Activated CD8-positive, alpha-beta memory T cell treated with anti-CD3 and anti-CD28 coated beads, Interleukin-2, amount 50 U/mL, for 48 hours (primary cell): ENCODE measurements at regions not wholly inside any gene's neighbourhood (a gene's known extent, or its start where the extent isn't known, plus 50 kb on each side); places are given as distances from the start of the nearest gene placed in this dataset.
A peak's percentile ranks its signal among the peaks of the same experiment; 100 is the strongest.

Experiments
- DNase-seq: peaks from one replicate; pipeline ENCODE4 v3.0.0-alpha.2; 2020

GRCh38 chr6:41429506-41430504 is 94.4 kb downstream of the NCR2 start:
- DNase-seq = no peak

DNA sequence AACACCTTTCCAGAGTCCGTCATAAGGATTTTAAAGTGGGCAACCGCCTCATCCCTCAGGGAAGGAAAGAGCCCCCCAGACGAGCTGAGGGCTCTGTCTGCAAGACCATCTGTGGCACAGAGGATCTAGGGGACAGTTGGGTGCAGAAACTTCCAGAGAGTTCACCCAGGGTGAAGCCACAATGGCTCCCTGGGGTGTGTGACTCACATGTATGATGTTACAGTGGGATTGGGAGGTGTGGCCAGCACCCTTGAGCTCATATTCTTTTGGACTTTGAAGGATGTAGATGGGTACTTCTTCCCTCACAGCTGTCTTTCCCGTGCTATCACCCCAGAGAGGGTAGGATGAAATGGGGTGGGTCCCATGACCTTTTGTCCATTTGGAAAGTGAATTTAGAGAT is 95.5 kb downstream of the NCR2 start:
- DNase-seq = no peak

- DNase-seq = no peak
Observed at GRCh38 chr6:41432280-41432679, 96.9 kb downstream of the NCR2 start.

- no peak for DNase-seq
Observed at GRCh38 chr6:41434803-41435481, 99.5 kb downstream of the NCR2 start.

GRCh38 chr6:41437604-41438003 is 102.2 kb downstream of the NCR2 start:
- DNase-seq = no peak

DNA sequence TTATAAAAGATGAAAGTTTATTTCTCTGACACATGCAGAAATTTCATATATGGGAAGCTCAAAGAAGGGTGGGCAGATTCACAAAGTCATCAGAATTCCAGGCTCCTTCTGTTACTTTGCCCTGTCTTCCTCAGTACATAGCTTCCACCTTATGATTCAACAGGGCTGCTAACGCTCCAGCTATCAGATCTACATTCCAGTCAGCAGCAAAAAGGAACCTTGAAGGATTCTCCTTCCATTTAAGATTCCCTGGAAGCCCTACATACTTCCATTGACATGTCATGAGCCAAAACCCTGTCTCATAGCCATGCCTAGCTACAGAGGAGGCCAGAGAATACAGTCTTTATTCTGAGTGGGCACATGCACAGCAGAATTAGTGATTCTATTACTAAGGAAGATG is 103.3 kb downstream of the NCR2 start:
- DNase-seq = no peak

- DNase-seq = no peak
Observed at GRCh38 chr6:41439524-41440418, 104.4 kb downstream of the NCR2 start.

GRCh38 chr6:41440958-41441357 is 105.2 kb upstream of the FOXP4 start:
- DNase-seq = no peak

DNA sequence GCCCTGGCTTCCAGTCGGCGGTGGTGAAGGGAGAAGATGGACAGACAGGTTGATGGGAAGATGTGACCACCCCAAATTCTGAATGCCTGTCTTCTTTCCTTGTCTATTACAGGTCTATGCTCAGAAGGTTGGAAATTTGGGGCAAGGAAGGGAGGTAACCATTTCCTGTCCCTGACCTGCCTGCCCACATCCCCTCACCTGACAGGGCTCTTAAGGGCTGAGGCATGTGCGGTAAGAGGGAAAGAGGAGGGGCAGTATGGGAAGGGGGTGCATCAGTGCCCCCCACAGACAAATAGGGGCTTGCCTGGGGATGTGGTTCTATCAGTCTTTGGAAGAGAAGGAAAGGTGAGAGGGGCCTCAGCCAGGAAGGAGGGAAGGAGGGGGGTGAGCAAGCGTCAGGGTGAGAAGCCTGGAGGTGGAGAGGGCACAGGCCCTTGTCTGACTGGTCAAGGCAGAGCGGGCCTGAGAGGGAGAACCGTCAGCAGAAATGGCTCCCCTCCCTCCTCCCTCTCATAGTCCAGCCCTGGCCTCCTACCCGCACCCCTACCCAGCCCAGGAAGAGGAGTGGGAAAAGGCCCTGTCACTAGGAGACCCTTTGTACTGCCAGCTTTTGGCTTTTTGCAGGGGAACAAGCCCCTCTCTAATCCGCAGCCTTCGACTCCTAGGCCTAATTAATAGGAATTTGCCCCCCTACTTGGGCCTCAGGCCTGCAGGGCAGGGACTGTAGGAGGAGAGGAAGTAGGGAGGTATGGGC is 104.4 kb upstream of the FOXP4 start:
- no peak for DNase-seq

- DNase-seq = no peak
Observed at GRCh38 chr6:41442352-41442672, 103.9 kb upstream of the FOXP4 start.

DNA sequence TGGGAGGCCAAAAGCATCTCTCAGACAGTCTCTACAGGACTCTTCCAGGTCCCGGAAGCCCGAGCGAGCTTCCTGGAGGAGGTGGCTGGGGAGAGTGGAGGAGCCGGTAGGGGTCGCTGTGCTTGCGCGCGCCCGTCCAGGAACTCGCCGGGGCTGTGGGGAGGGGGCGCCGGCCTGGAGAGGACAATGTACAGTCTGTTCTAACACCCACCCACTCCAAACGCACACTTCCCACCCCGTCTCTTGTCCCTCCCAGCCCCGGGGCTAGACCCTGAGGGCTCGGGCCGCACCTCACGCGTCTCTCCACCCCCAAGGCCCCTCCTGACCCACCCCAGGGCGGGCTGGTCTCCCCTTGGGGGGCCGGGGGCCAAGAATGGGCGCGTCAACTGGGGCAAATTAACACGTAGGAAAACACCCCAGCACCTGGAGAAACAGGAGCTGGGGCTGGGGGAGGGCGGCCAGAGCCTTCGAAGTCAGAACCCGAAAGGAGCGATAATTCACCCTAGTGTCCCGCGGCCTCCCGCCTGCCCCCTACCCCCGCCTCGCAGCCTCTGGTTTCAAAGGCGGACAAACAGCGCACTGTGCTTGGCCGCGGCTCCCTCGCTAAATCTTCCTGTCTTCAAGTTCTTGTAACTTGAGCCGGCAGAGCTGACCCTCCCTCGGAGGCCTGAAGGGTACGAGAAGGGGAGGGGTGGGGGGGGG is 103.2 kb upstream of the FOXP4 start:
- peak; percentile 71 for DNase-seq

GRCh38 chr6:41443616-41444525 is 102.3 kb upstream of the FOXP4 start:
- no peak for DNase-seq

DNA sequence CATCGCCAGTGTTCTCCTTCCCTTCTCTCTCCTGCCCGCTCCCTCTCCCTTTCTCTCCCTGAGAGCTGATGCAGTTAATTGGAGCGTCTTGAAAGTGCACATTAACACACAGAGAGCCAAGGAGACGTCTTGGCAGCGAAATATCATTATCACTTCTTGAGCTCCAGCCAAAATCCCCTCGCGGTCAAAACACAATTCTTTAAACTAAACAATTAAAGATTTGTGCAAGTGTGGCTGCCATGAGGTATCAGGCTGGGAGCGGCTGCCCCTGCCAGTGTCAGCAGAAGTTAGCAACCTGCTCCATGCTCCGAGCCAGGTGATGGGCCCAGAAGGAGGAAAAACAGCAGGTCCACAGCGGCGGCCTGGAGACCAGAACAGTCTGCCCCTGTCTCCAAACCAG is 100.9 kb upstream of the FOXP4 start:
- DNase-seq = no peak

- DNase-seq = no peak
Observed at GRCh38 chr6:41446132-41446531, 100.0 kb upstream of the FOXP4 start.

GRCh38 chr6:41446907-41447545 is 99.2 kb upstream of the FOXP4 start:
- DNase-seq = no peak

DNA sequence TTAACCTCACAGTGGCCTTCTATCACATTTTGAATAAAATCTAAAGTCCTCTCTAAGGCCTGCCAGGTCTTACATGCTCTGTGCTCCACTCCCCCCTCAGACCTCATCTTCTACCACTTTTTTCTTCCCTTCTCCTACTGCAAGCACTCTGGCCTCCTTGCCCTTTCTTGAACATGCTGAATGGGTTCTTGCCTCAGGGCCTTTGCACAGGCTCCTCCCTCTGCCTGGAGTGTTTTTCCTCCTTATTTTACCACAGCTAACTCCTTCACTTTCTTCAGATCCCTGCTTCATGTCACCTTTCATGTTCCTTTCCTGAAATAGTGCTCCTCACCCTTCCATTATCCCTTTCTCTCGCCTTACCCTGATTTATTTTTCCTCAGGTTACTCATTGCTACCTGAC is 97.9 kb upstream of the FOXP4 start:
- no peak for DNase-seq

GRCh38 chr6:41449399-41450245 is 96.6 kb upstream of the FOXP4 start:
- no peak for DNase-seq

GRCh38 chr6:41450581-41450980 is 95.6 kb upstream of the FOXP4 start:
- DNase-seq = no peak

DNA sequence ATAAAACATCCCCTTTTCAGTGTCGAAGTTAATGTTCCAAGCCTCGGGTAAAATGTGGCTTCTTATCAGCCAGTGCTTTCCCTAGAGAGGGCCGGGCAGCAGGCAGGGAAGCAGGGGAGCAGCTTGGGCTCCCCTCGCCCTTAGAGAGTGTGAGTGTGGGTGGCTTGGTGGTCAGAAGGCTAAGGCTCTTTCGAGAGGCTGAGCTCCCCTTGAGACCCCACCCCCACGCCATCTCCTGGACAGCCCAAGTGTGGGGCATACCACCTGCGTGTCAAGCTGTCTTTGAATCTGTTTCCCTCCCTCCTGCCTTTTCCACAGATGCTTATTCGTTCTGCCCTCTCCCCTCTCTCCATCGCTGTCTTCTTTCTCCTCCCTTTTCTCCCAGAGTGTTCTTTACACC is 95.1 kb upstream of the FOXP4 start:
- DNase-seq = no peak
